T47D (cell line): ENCODE measurements at regions not wholly inside any gene's neighbourhood (a gene's known extent, or its start where the extent isn't known, plus 50 kb on each side); places are given as distances from the start of the nearest gene placed in this dataset.

Experiments
- DNase-seq, 2 experiments: peaks; one replicate each; pipeline versions ENCODE4 v3.0.0 to v3.0.0-alpha.2; 2011 to 2012; ENCODE audit warnings: low read depth in 1 of 2, low spot score in 1 of 2
- JUND ChIP-seq: IDR thresholded peaks from 2 replicates; pipeline ENCODE4 v1.6.1; 2012; ENCODE audit warnings: low read depth
- in situ Hi-C: cut with HindIII; loops from 2 replicates; pipeline ENCODE4 v1.10.0; 2016; ENCODE audit warnings: low sequenced_read_pairs, low pct_unique_long_range_greater_than_20kb

DNA sequence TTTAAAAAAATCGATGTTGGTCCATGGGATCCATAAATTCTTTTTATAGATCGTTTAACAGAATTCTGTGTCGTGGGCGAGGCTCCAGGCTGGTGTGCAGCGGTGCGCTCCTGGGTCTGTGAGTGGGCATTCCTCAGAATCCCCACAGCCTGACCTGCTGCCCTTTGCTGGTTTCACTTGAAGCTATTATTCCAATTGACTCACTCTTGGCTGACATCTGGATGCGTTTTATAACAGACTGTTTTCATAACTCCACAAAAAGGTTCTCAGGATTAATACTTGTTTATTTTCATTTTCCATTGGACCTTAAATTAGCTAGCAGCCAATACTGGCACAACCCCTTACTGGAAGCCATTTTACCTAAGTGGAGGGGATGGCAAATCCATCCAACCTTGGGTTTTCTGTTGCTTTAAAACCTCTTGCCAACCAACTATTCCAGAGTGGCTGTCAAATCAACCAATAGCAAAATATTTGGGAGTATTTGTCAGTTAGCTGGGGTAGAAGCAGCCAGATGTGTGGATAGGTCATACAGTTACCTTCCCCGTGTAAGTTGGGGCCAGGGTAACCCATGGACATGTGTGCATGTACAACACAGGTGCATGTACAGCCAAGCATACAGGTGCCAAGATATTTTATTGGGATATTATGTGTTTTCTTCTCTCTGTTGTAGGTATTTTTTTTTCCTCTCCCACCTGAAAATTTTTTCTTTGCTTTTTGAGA is 160.7 kb upstream of the ZNF32 start:
- in situ Hi-C loops = no loop called here
- TF ChIP-seq JUND = no peak

DNA sequence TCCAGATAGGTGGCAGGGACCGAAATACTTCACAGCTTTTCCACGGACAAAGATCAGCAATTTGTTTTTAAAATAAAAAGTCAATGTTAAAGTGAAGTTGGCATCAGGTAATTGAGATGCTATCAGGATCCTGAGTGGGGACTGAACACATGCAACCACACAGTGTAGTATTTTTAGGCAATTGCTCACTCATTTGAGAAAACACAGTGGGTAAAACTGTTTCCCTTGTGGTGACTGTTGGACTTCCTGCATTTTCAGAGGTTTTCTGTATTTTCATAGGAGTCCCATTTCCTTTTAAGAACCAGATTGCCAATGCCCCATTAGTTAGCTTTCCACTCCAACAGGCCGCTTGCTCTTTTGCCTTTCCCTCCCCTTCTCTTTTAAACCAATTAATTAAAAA is 159.5 kb upstream of the ZNF32 start:
- in situ Hi-C loops = no loop called here
- no peak for TF ChIP-seq JUND
- DNase-seq = no peak

More for the DNA sequence above, 160.7 kb upstream of the ZNF32 start:
- DNase-seq = no peak

DNA sequence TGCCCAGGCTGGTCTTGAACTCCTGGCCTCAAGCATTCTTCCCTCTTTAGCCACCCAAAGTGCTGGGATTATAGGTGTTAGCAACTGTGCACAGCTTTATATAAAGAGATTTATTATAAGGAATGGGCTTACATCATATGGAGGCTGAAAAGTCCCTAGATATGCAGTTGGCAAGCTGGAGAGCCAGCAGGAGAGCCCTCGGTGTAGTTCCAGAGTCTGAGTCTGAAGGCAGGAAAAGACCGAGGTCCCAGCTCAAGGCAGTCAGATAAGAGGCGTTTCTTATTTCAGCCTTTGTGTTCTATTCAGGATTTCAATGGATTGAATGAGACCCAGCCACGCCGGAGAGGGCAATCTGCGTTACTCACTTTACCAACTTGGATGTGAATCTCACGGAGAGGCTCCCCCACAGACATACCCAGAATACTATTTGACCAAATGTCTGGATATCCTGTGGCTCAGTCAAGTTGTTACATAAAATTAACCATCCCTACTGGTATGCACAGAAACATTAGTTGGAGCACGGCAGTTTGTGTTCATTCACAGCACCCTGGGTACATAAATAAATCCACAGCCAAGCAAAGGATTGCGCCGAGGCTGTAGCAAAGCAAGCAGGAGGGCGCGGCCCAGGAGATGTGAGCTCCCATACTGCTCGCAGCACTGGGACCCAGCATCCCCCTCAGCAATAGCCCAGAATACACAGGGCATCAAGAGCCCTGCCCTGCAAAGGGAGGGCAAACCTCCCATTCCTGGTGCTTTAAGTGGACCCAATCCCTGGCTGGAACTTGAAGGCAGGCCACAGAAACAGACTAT is 158.4 kb upstream of the ZNF32 start:
- in situ Hi-C loops = no loop called here
- no peak for DNase-seq
- TF ChIP-seq JUND = no peak

DNA sequence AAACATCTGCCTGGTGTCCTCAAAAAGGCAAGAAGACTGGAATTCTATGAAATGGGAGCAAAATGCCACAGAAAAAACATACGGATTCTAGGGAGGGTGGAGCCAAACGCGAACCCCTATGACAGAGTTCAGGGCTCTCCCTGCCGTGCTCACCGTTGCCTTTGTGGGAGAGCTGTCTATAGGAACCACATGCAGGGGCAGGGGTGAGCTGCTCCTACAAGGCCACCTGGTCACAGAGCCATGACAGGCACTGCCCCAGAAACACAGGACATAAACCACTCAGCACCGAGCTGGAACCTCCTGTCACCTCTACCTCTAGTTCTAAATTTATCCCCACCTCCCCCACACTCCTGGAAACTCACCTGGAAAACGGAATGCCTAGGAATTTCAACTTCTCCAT is 155.1 kb upstream of the ZNF32 start:
- DNase-seq = no peak
- in situ Hi-C loops = no loop called here
- no peak for TF ChIP-seq JUND

DNA sequence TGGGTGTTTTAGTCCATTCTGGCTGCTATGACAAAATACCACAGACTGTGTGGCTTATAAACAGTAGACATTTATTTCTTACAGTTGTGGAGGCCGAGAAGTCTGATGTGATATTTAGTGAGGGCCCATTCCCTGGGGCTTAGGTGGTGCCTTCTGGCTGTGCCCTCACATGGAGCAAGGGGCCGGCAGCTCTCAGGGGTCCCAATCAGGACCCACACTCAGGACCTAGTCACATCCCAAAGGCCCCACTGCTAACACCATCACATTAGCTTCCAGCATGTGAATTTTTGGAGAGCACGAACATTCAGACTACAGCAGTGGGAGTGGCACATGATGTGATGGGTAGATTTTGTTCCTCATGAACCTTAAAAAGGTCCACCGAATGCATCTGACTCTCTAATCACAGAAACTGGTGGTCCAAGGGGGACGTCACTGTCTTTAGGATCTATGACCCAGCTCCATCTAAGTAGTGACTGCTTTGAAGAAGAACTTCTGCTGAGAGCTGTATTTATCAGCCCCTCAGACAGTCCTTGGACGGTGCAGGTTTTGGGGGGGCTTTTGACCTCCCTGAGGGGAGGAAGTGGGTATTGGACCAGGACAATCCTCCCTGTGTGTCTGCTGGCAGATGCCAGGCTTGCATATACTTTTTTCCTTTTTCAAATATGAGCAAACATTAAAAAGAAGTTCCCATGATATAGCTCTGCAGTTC is 154.5 kb upstream of the ZNF32 start:
- no peak for TF ChIP-seq JUND
- in situ Hi-C loops = no loop called here
- no peak for DNase-seq

DNA sequence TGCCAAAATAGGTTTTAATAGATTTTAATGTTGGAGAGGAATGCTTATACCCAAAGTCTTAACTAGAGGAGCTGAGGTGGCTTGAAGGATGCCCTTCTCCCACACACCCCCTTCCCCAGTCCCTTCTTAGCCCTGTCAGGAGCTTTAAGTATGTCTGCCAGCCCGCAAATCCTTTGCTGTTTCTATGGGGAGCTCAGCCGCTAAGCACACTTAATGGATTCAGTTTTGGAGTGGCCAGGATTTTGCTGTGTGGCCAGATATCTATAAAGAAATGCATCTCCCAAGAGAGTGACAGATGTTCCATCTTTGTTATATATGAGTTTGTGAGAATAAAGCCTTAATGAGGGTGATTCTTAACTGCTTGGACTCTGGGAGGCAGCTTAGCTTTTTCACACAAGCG is 152.9 kb upstream of the ZNF32 start:
- in situ Hi-C loops = no loop called here
- TF ChIP-seq JUND = no peak
- no peak for DNase-seq

DNA sequence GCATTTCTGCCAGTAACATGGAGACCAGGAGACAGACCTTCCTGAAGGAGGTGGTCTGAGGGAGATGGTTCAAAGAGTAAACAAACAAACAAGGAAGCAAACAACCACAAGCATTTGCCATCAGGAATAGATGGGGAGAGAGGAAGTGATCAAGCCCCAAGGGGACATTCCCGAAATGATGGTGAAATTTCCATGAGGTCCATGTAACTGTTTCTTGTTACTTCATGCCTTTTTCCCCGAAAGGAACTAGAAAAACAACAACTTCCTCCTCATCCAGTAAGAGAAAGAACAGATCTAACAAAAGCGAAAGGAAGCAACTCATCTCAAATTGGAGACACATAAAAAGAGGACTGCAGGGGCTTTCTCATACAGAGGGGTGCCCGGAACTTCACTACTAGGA is 152.5 kb upstream of the ZNF32 start:
- TF ChIP-seq JUND = no peak
- in situ Hi-C loops = no loop called here
- DNase-seq = no peak

DNA sequence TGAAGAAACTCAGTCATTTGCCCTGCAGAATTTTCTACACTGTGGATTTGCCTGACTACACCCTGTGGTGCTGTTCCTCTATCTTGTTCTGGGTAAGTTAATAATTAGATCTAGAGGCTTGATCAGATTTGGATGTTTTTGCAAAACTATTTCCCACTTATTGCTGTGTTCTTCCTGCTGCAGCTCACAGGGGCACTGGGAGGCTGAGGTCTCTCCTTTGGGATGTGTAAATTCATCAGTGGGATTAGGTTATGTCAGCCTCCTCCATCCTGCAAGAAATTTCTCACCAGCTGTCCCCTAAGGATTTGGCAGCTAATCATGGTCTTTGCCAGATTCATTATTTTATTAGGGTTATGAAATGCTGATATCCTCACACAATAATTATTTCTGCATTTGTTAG is 148.1 kb upstream of the ZNF32 start:
- no peak for DNase-seq
- in situ Hi-C loops = no loop called here
- no peak for TF ChIP-seq JUND

DNA sequence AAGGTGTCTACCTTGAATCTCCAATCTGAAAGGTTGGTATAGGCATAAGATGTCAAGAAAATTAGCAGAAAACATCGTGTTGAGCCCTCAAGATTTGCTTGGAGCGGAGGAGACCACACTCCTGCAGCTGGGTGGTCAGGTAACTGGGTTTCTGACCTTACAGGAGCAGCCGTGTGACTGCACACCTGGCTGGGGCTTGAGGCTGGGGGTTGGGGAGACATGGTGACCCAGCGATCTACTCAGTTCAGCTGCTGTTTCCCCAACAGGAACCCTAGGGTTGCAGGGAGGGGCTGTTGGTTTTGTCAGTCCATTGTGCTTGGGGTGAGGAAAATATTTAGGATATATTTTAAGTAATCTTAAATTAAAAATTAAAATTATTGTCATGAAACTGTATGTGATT is 147.0 kb upstream of the ZNF32 start:
- DNase-seq = no peak
- TF ChIP-seq JUND = no peak
- in situ Hi-C loops = no loop called here

DNA sequence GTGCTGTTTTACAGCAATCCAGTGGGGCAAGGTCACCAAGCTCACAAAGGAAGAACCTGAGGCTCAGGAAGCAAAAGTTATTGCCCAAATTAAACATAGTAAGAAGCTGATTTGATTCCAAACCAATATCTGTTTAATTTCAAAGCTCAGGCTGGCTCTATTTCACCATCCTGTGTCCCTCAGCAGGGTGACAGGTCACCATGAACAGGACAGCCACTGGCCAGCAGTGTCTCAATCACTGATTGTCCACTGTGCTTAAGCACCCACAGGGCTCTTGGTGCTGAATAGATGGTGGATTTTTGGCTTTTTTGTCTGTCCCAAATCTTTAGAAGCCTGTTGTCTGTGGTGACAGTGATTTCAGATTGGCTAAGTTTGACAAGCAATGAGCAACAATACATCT is 146.4 kb upstream of the ZNF32 start:
- in situ Hi-C loops = no loop called here

DNA sequence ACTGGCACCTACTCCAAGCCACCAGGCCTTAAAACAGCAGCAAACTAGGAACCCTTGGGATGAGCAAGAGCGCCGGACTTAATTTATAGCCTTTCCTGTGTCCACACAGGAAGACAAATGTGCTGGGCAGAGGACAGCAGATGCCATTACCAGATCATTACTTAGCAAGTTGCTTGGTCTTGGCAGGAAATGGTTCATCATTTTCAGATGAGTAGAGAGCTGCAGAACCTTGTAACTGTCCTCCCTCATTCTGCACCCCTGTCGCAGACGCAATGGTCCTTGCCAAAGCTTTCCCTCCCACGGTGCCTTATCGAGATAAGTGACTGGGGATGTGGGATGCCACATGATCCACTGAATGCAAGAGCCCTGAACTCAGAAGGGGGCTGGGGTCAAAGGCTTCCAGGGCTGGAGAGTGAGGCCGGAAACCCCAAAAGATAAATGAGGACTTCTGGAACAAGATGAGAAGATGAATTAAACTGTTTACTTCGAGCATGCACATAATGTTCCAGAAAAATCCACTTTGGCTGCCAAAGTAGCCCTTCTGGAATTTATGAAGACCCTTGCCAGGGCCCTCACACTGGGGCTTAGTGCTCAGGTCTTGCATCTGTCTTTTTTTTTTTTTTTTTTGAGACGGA is 145.6 kb upstream of the ZNF32 start:
- DNase-seq = no peak
- in situ Hi-C loops = no loop called here
- no peak for TF ChIP-seq JUND

More for the DNA sequence above, 146.4 kb upstream of the ZNF32 start:
- TF ChIP-seq JUND = no peak
- DNase-seq = no peak

DNA sequence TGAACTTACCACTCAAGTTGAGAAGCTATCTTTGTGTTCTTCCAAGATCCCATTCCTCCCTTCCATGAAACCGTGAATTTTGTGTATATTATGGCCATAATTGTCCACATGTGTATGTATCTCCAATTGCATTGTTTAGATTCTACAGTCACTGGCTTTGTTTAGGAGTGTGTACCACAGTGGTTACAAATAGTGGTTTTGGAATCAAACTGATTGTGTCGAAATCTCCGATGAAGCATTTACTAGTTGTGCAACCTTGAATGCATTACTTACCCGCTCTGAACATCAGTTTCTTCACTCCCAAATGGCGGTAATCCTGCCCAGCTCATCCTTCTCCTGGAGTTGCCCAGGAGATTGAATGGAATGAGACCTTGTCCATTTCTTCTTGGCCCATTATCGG is 145.0 kb upstream of the ZNF32 start:
- TF ChIP-seq JUND = no peak
- DNase-seq = no peak
- in situ Hi-C loops = no loop called here
